Lower leg skin (tissue), 3 donors: ENCODE measurements at regions not wholly inside any gene's neighbourhood (a gene's known extent, or its start where the extent isn't known, plus 50 kb on each side); places are given as distances from the start of the nearest gene placed in this dataset.

Experiments used
- POLR2A ChIP-seq, 2 donors: fragments of 450-650 bp; IDR thresholded peaks; one replicate each; pipeline ENCODE4 v1.6.1; 2016 to 2017; ENCODE audit warnings: antibody characterized with exemption in 2 of 2, mild to moderate bottlenecking in 1 of 2, moderate library complexity in 1 of 2
- TF ChIP-seq, protein P1 (sequence below), 3 donors: fragments of 450-650 bp; IDR thresholded peaks; one replicate each; pipeline ENCODE4 v1.5.1; 2016; ENCODE audit warnings: antibody characterized with exemption in 3 of 3, mild to moderate bottlenecking in 3 of 3, moderate library complexity in 2 of 3

DNA sequence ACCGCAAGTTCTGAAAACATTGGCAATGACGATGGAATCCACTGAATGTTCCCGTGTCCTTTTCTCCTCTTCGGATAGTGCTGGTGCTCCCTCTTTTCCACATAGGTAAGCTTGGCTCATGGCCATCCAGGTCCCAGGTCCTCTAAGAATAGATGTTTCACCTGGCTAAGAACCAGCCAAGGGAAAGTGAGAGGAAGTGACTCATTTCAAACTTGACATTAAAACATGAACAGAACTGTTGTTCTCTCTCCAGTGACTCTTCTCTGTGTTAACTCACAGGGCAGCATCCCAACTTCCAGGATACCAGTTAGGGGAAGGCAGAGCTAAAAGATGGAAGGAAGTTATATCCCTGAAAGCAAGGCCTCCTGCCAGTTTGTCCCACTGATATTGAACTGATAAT, 493.8 kb upstream of the CHRM3 start:
- TF ChIP-seq, protein P1, sequence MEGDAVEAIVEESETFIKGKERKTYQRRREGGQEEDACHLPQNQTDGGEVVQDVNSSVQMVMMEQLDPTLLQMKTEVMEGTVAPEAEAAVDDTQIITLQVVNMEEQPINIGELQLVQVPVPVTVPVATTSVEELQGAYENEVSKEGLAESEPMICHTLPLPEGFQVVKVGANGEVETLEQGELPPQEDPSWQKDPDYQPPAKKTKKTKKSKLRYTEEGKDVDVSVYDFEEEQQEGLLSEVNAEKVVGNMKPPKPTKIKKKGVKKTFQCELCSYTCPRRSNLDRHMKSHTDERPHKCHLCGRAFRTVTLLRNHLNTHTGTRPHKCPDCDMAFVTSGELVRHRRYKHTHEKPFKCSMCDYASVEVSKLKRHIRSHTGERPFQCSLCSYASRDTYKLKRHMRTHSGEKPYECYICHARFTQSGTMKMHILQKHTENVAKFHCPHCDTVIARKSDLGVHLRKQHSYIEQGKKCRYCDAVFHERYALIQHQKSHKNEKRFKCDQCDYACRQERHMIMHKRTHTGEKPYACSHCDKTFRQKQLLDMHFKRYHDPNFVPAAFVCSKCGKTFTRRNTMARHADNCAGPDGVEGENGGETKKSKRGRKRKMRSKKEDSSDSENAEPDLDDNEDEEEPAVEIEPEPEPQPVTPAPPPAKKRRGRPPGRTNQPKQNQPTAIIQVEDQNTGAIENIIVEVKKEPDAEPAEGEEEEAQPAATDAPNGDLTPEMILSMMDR (IDR thresholded peaks at IDR 0.05), result no peak
- no peak for TF ChIP-seq POLR2A (IDR thresholded peaks at IDR 0.05)
